LoVo (cell line): ENCODE measurements at regions not wholly inside any gene's neighbourhood (a gene's known extent, or its start where the extent isn't known, plus 50 kb on each side); places are given as distances from the start of the nearest gene placed in this dataset.
A peak's percentile ranks its signal among the peaks of the same experiment; 100 is the strongest.
"Not testable (repeated sequence)": the region's sequence is repeated elsewhere in the genome, so short reads cannot be mapped to it uniquely, and the experiment has no call there.

Experiments
- DNase-seq: peaks from one replicate; pipeline ENCODE4 v3.0.0-alpha.2; 2016; ENCODE audit warnings: low spot score

DNA sequence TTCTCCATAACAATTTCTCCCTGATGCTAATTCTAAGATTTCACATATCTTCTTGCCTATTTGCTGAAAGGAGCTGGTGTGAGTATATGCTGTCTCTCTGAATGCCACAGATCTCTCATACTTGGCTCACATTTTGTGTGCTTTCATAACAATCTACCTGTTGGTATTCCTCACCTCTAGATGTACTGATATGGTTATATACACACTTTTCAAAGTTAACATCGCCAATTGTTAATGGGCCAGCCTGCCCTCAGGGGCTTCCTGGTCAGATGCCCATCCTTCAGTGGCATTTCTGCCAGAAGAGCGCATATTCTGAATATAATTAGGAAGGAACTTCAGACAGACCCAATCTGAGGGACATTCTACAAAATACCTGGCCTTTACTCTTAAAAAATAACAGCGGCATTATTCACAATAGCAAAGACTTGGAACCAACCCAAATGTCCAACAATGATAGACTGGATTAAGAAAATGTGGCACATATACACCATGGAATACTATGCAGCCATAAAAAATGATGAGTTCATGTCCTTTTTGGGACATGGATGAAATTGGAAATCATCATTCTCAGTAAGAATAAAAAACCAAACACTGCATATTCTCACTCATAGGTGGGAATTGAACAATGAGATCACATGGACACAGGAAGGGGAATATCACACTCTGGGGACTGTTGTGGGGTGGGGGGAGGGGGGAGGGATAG is 123.9 kb upstream of the FAT1 start:
- DNase-seq = not testable (repeated sequence)

GRCh38 chr4:186848437-186848836 is 124.8 kb upstream of the FAT1 start:
- DNase-seq = no peak

DNA sequence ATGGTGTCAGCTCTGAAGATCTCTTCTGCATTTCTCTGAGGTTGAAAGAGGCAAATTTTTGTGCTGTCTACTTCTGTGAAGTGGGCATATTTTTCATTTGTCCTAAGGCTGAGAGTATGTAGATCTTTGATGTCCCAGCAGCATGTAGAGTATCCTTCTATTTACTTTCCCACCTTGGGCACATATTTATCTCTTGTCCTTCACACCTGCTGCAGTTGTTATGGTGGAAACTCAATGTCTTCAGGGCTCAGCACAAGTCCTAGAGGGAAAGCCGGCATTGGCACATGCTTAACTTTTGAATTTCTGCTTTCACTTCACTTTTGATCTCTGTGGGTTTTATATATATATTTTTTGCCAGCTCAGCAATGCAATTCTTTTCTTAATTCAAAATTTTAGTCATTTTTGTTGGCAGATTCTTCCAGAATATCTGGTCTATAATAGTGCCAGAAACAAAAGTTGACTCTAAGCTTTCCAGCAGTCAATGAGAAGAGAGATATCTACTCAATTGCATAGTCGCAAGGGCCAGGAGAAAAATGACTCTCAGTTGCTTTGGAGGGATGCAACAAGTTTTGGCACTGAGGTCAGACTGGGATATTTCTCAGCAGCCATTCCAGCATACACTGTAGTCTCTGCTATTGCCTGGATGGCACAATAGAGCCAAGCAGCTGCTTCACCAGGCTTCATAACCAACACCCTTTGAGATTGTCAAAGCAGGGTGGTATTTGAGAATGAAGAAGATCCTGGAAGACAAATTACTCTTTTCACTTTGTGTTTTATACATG is 127.8 kb upstream of the FAT1 start:
- DNase-seq = no peak

DNA sequence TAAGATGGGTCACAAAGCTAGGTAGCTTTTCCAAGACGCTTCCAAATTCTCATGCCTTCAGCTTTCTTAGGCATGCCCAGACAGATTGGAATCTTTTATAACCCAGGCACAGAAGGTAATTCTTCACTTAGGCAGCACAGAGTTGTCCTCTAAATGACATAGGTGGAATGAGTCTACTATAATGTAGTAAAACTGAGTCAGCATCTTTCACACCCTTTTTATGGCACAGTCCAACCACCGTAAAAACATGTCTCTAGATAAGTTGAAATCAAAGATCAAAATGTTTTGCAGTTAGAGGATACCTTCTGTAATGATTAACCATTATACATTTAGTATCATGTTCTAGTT is 128.4 kb upstream of the FAT1 start:
- DNase-seq = peak; percentile 87

DNA sequence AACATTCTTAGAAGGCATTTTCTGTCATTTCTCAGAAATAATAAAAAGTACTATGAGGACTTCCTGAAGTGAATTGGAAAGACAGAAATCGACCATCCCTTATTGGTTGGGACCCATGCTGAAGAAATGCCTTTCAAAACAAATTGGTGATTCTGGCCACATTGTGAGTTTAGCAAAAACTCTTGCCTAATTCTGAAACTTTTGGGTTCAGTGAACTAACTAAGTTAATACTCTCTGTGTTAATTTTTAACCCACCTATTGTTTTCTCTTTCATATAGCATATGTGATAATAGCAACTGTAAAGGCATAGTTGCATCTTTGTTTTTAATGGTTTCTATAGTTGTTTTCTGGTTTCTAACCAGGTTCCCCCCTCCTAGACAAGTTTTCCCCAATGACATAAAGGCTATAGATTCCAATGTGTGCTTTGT is 129.3 kb upstream of the FAT1 start:
- peak; percentile 16 for DNase-seq

GRCh38 chr4:186854256-186854655 is 130.6 kb upstream of the FAT1 start:
- DNase-seq = peak; percentile 48

- no peak for DNase-seq
Measured at GRCh38 chr4:186855111-186855510, 131.5 kb upstream of the FAT1 start.

DNA sequence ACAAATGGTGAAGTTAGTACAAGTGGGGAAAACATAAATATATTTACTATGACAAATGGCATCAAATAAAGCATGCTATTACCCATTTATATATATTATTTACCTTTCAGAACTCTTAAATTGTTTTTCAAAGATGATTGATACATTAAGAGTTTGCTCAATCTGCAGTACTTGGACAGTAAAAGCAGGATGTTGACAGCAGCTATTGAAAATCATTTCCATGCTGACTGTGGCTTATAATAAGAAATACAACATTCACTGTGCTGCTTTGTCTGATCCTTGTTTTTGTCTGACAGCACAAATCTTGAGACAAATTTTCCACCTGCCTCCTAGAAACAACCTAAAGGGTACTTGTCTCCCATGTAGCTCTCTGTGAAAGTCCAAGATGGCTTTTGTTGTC is 134.1 kb upstream of the FAT1 start:
- DNase-seq = no peak

DNA sequence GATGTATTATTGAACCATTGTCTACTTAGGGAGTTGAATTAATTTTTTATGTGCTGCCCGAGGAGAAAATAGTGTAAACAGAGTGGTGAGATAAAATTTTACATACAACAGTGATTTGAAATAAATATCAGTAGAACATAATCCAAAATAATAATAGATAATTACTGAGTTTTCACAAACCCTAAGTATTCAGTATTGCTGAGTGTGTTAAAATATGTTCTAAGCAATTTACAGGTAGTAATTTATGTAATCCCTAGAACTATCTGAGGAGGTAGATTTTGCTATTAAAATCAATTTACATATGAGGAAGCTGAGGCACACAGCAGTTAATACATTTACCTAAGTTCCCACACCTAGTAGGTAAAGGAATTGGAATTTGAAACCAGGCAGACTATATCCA is 134.7 kb upstream of the FAT1 start:
- no peak for DNase-seq

DNA sequence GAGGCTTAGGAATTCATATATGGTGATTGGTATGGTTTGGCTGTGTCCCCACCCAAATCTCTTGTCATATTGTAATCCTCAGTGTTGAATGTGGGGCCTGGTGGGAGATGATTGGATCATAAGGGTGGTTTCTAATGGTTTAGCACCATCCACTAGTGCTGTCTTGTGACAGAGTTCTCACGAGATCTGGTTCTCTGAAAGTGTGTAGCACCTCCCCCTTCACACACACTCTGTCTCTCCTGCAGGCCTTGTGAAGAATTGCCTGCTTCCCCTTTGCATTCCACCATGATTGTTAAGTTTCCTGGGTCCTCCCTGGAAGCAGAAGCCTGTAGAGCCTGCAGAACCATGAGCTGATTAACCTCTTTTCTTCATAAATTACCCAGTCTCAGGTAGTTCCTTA is 135.8 kb upstream of the FAT1 start:
- DNase-seq = no peak

GRCh38 chr4:186861317-186861716 is 137.7 kb upstream of the FAT1 start:
- DNase-seq = no peak

- no peak for DNase-seq
Measured at GRCh38 chr4:186871856-186872255, 148.2 kb upstream of the FAT1 start.

- DNase-seq = not testable (repeated sequence)
Measured at GRCh38 chr4:186873095-186873494, 149.4 kb upstream of the FAT1 start.

DNA sequence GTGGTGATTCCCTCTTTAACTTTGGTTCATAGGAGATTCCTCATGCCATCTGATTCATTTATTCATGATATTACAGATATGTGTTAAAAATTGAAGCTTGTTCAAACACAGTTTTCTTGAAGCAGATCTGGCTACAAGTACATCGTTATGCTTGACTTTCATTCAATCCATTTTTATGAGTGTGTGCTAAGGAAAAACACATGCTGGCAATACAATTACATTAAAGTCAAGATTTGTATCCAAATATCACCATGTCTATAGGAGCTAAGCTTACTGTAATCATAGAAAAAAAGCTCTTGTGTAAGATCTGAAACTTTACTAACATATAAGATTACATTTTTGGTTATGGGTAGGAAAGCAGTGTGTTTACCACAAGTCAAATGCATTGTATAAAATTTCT is 151.8 kb upstream of the FAT1 start:
- DNase-seq = no peak

- no peak for DNase-seq
Measured at GRCh38 chr4:186876961-186877626, 153.4 kb upstream of the FAT1 start.

GRCh38 chr4:186878203-186878776 is 154.6 kb upstream of the FAT1 start:
- DNase-seq = no peak

- peak; percentile 46 for DNase-seq
Measured at GRCh38 chr4:186881521-186882220, 158.0 kb upstream of the FAT1 start.

GRCh38 chr4:186882293-186882692 is 158.6 kb upstream of the FAT1 start:
- no peak for DNase-seq

DNA sequence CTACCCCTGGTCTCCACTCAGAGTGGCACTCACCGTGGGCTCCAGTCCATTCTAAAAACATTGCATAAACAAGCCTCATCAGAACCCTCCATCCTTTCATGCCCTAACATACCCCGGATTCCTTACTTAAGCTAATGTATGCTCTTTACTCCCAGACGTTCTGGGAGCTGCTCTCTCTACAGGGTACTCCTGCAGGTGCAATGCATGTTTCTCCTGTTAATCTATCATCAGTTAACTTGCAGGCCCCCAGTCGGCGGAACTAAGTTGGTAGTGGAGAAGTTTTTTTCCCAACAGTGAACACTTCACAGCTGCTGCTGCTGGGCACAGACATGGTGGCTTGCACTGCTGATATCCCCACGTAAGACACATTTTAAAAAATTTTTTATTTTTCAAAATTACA is 161.6 kb upstream of the FAT1 start:
- no peak for DNase-seq

- DNase-seq = no peak
Measured at GRCh38 chr4:186886759-186887158, 163.1 kb upstream of the FAT1 start.

DNA sequence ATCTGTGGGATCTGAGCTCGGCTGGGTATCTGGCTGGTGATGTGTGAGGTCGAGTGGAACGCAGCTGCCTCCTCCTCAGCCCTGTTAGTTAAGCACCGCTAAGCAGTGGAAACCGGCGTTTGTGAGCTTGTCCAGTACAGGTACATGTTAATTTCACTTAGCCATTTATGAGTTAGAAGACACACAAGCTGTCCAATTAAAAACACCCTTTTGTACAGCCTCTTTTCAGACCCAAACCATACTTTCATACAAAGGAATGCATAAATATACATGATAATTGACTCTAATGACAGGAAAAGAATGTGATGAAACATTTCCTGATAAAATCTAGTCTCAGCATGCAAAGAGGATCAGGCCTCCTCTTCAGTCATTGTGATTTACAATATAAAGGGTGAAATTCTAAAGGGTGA is 163.6 kb upstream of the FAT1 start:
- no peak for DNase-seq

DNA sequence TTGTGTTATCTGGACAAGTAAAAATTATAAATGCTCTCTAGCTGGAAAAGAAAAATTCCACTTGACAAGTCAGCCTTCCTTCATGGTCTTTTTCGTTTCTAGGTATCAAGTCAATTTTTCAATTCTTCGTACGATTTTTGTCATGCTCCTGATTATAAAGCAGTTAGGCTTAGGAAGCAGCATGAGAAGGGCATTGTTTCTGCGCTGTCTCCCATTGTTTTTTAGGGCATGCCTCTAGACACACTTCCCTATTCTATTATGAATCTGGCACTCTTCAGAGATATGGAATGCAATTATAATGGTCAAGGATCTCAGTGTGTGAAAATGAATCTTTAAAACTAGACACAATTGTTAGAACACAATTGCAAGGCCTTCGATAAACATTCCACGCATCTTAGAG is 164.1 kb upstream of the FAT1 start:
- DNase-seq = no peak
